ENCODE measurements at regions not wholly inside any gene's neighbourhood (a gene's known extent, or its start where the extent isn't known, plus 50 kb on each side); places are given as distances from the start of the nearest gene placed in this dataset.
A peak's percentile ranks its signal among the peaks of the same experiment; 100 is the strongest.

DNA sequence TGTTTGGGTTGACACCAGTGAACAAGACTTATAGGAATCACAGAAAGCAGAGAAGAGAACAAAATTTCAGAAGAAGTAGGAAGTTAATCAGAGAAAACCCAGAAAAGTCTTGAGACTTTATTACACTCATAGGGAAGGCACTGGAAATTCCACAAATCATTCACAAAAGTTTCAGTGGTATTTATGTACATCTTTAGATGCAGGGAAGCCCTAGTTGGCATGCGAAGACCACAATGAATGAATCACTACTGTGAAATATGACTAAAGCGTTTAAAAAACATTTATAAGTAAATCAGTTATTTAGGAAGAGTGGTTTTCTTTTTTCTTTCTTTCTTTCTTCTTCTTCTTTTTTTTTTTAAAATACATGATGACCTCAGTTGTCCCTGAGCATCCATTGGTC is 105.1 kb downstream of the NUP35 start:
- DNase-seq, result no peak
- Histone ChIP-seq H3K79me1 (ENCODE audit: low read length) (no peaks in the 10 kb centered on the region), H3K4ac (ENCODE audit: low read depth, low read length) (no peak overlapping the region), H3K56ac (ENCODE audit: low read length) (no peak overlapping the region), H4K5ac (ENCODE audit: low read length) (no peak overlapping the region), H2BK15ac (replicated peaks; ENCODE audit: low read depth) (no peak overlapping the region), H2BK120ac (ENCODE audit: low read depth, low read length) (no peak overlapping the region), H3K4me2 (ENCODE audit: low read length) (no peak overlapping the region), H2AK5ac (ENCODE audit: low read length) (no peak overlapping the region), H3K36me3 (ENCODE audit: control insufficient read depth, insufficient read depth, low read length) (no peaks in the 10 kb centered on the region), H3K4me3 (ENCODE audit: low read length) (no peak overlapping the region), H3K9ac (ENCODE audit: low read length) (no peak overlapping the region), H3K79me2 (ENCODE audit: control insufficient read depth, insufficient read depth, low read length) (no peaks in the 10 kb centered on the region), H3K27me3 (ENCODE audit: insufficient read depth, low read length, poor library complexity) (no peaks in the 10 kb centered on the region), H3K4me1 (ENCODE audit: control insufficient read depth, low read depth, low read length) (no peaks in the 10 kb centered on the region), H3K18ac (ENCODE audit: low read length) (no peak overlapping the region), H3K27ac (ENCODE audit: low read depth, low read length) (no peak overlapping the region), H4K8ac (ENCODE audit: low read depth, low read length) (no peak overlapping the region), H3K23ac (ENCODE audit: low read length) (no peak overlapping the region), H2BK5ac (ENCODE audit: low read length) (no peak overlapping the region)
- WGBS (ENCODE audit: extremely low coverage, insufficient coverage, low lambda C conversion rate), result no CpG with 5 or more reads among the region's 2 CpGs

DNA sequence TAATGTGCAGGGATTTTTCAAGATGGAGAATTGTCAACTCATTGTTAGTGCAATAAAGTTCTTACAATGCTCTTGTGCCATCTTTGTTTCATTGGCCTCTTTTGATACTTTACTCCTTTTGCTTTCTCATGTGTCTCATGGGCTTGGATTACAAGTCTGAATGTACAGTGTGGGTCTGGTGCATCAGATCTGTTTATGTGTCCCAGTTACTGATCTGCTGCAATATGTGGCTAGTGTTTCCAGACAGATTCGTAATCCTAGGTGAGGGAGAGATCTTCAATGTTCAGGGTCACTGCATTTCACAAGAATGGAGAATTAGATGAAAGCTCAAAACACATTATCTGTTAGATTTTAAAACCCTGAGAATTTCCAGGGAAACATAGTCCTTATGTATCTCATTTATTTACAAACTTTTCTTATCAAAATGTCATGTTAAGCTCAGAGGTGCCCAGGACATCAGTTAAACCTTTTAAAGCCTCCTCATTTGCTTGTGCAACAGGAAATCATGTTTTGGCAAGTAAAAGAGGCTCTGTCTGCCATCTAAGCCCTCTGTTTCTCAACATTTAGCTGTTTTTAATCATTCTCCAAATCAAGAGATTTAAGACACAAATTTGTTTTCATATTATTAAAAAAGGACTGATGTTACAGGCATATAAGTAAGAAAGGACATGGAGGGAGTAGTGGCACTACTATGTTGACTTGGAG is 108.1 kb downstream of the NUP35 start:
- Histone ChIP-seq H2BK15ac (replicated peaks; ENCODE audit: low read depth) (no peak overlapping the region), H3K4ac (ENCODE audit: low read depth, low read length) (no peak overlapping the region), H3K56ac (ENCODE audit: low read length) (no peak overlapping the region), H2BK120ac (ENCODE audit: low read depth, low read length) (no peak overlapping the region), H2AK5ac (ENCODE audit: low read length) (no peak overlapping the region), H4K8ac (ENCODE audit: low read depth, low read length) (no peak overlapping the region), H3K18ac (ENCODE audit: low read length) (no peak overlapping the region), H4K5ac (ENCODE audit: low read length) (no peak overlapping the region), H3K79me1 (ENCODE audit: low read length) (no peaks in the 10 kb centered on the region), H3K4me2 (ENCODE audit: low read length) (no peak overlapping the region), H3K4me3 (ENCODE audit: low read length) (no peak overlapping the region), H3K36me3 (ENCODE audit: control insufficient read depth, insufficient read depth, low read length) (no peaks in the 10 kb centered on the region), H3K27ac (ENCODE audit: low read depth, low read length) (no peak overlapping the region), H3K23ac (ENCODE audit: low read length) (no peak overlapping the region), H3K27me3 (ENCODE audit: insufficient read depth, low read length, poor library complexity) (no peaks in the 10 kb centered on the region), H3K79me2 (ENCODE audit: control insufficient read depth, insufficient read depth, low read length) (no peaks in the 10 kb centered on the region), H3K4me1 (ENCODE audit: control insufficient read depth, low read depth, low read length) (no peaks in the 10 kb centered on the region), H3K9ac (ENCODE audit: low read length) (no peak overlapping the region), H2BK5ac (ENCODE audit: low read length) (no peak overlapping the region)
- no peak for DNase-seq
- no CpG with 5 or more reads among the region's 1 CpG for WGBS (ENCODE audit: extremely low coverage, insufficient coverage, low lambda C conversion rate)

DNA sequence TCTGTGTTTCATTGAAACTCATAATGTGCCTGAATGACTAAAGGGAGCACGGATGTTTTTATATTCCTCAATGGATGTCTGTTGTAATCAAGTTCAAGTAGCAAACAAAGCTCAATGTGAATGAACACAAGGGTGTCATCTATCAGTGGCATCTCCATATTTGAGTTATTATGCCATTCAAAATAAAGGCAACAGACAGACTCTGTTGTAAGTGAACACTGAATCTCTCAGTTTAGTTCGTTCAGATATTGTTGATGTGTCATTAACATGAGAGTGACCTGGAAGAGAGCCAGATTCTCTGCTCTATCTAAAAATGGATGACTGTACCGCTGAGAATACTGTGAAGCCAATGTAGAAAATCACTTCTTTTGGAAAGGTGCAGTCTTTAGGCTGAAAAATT is 118.7 kb downstream of the NUP35 start:
- Histone ChIP-seq H3K56ac (ENCODE audit: low read length) (no peak overlapping the region), H4K8ac (ENCODE audit: low read depth, low read length) (no peak overlapping the region), H3K79me1 (ENCODE audit: low read length) (no peaks in the 10 kb centered on the region), H2BK15ac (replicated peaks; ENCODE audit: low read depth) (no peak overlapping the region), H3K36me3 (ENCODE audit: control insufficient read depth, insufficient read depth, low read length) (no peaks in the 10 kb centered on the region), H3K27ac (ENCODE audit: low read depth, low read length) (no peak overlapping the region), H3K4me2 (ENCODE audit: low read length) (no peak overlapping the region), H3K4ac (ENCODE audit: low read depth, low read length) (no peak overlapping the region), H4K5ac (ENCODE audit: low read length) (no peak overlapping the region), H3K27me3 (ENCODE audit: insufficient read depth, low read length, poor library complexity) (no peaks in the 10 kb centered on the region), H3K18ac (ENCODE audit: low read length) (no peak overlapping the region), H3K79me2 (ENCODE audit: control insufficient read depth, insufficient read depth, low read length) (no peaks in the 10 kb centered on the region), H3K23ac (ENCODE audit: low read length) (no peak overlapping the region), H3K9ac (ENCODE audit: low read length) (no peak overlapping the region), H3K4me3 (ENCODE audit: low read length) (no peak overlapping the region), H3K4me1 (ENCODE audit: control insufficient read depth, low read depth, low read length) (no peaks in the 10 kb centered on the region), H2BK5ac (ENCODE audit: low read length) (no peak overlapping the region), H2AK5ac (ENCODE audit: low read length) (no peak overlapping the region), H2BK120ac (ENCODE audit: low read depth, low read length) (no peak overlapping the region)
- DNase-seq, result no peak
- no CpG with 5 or more reads among the region's 3 CpGs for WGBS (ENCODE audit: extremely low coverage, insufficient coverage, low lambda C conversion rate)

DNA sequence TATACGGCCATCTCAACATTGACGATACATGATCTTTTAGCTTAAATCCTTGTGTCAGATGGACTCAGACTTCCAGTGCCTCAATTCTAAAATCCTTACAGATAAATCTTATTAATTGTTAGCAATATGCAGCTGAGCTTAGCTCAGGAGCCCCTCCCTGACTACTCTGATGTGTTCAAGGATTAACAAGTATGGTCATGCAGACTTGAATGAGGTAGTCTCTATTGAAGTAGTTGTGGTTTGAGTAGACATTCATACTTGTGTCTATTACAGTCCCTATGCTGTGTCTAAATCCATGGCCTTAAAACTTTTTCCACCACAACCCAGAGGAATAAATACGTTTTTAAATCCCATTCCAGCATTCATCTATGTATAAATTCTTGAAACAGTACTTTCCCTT is 119.5 kb downstream of the NUP35 start:
- H4K8ac ChIP-seq (ENCODE audit: low read depth, low read length), result no peak overlapping the region
- H3K18ac ChIP-seq (ENCODE audit: low read length), result no peak overlapping the region
- no peak overlapping the region for H2BK5ac ChIP-seq (ENCODE audit: low read length)
- no peaks in the 10 kb centered on the region for H3K36me3 ChIP-seq (ENCODE audit: control insufficient read depth, insufficient read depth, low read length)
- H3K79me1 ChIP-seq (ENCODE audit: low read length), result no peaks in the 10 kb centered on the region
- H3K4me2 ChIP-seq (ENCODE audit: low read length), result no peak overlapping the region
- DNase-seq, result no peak
- no peak overlapping the region for H3K4ac ChIP-seq (ENCODE audit: low read depth, low read length)
- H3K23ac ChIP-seq (ENCODE audit: low read length), result no peak overlapping the region
- H2AK5ac ChIP-seq (ENCODE audit: low read length), result no peak overlapping the region
- no peaks in the 10 kb centered on the region for H3K79me2 ChIP-seq (ENCODE audit: control insufficient read depth, insufficient read depth, low read length)
- H3K4me3 ChIP-seq (ENCODE audit: low read length), result no peak overlapping the region
- no peak overlapping the region for H2BK120ac ChIP-seq (ENCODE audit: low read depth, low read length)
- H3K4me1 ChIP-seq (ENCODE audit: control insufficient read depth, low read depth, low read length), result no peaks in the 10 kb centered on the region
- no peak overlapping the region for H2BK15ac ChIP-seq (replicated peaks; ENCODE audit: low read depth)
- H3K9ac ChIP-seq (ENCODE audit: low read length), result no peak overlapping the region
- no peak overlapping the region for H3K56ac ChIP-seq (ENCODE audit: low read length)
- WGBS (ENCODE audit: extremely low coverage, insufficient coverage, low lambda C conversion rate), result no CpG with 5 or more reads among the region's 3 CpGs
- no peak overlapping the region for H3K27ac ChIP-seq (ENCODE audit: low read depth, low read length)
- H4K5ac ChIP-seq (ENCODE audit: low read length), result no peak overlapping the region
- H3K27me3 ChIP-seq (ENCODE audit: insufficient read depth, low read length, poor library complexity), result no peaks in the 10 kb centered on the region

DNA sequence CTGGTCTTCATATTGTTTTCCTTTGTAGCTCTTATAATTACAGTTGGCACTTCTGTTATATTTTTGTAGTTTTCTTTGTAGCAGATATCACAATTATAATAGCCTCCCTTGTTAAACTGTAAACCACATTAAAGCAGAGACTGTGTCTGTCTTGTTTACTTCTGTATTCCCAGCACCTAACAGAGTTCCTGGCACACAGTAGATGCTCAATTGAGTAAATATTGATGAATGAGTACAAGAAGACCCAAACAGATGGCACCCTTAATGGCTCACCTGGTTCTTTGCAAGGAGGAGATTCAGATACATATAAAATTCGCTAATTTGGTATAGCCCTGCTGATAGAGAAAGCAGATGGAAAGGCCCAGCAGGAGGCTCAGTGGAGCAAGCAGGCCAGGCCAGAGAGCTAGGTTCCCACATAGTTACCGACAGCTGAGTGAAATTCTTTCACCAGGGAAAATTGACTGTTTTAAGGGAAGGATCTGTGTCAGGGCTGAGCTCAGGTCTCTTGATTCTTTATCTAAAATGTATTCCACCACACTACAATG is 120.1 kb downstream of the NUP35 start:
- Histone ChIP-seq H2BK120ac (ENCODE audit: low read depth, low read length) (no peak overlapping the region), H3K27me3 (ENCODE audit: insufficient read depth, low read length, poor library complexity) (no peaks in the 10 kb centered on the region), H3K79me1 (ENCODE audit: low read length) (no peaks in the 10 kb centered on the region), H3K4me3 (ENCODE audit: low read length) (no peak overlapping the region), H2AK5ac (ENCODE audit: low read length) (no peak overlapping the region), H3K56ac (ENCODE audit: low read length) (no peak overlapping the region), H2BK15ac (replicated peaks; ENCODE audit: low read depth) (no peak overlapping the region), H3K36me3 (ENCODE audit: control insufficient read depth, insufficient read depth, low read length) (no peaks in the 10 kb centered on the region), H3K79me2 (ENCODE audit: control insufficient read depth, insufficient read depth, low read length) (no peaks in the 10 kb centered on the region), H4K5ac (ENCODE audit: low read length) (no peak overlapping the region), H3K4me1 (ENCODE audit: control insufficient read depth, low read depth, low read length) (no peaks in the 10 kb centered on the region), H2BK5ac (ENCODE audit: low read length) (no peak overlapping the region), H3K18ac (ENCODE audit: low read length) (no peak overlapping the region), H3K4me2 (ENCODE audit: low read length) (no peak overlapping the region), H3K27ac (ENCODE audit: low read depth, low read length) (no peak overlapping the region), H3K9ac (ENCODE audit: low read length) (no peak overlapping the region), H3K23ac (ENCODE audit: low read length) (no peak overlapping the region), H3K4ac (ENCODE audit: low read depth, low read length) (no peak overlapping the region), H4K8ac (ENCODE audit: low read depth, low read length) (no peak overlapping the region)
- peak; percentile 62 for DNase-seq
- no CpG with 5 or more reads among the region's 2 CpGs for WGBS (ENCODE audit: extremely low coverage, insufficient coverage, low lambda C conversion rate)

Data from mesendoderm (in vitro differentiated cells).